Amniotic epithelial cell (primary cell): ENCODE measurements at regions not wholly inside any gene's neighbourhood (a gene's known extent, or its start where the extent isn't known, plus 50 kb on each side); places are given as distances from the start of the nearest gene placed in this dataset.

Experiments used
- DNase-seq: peaks from one replicate; pipeline ENCODE4 v3.0.0-alpha.2; 2010; ENCODE audit warnings: low read depth

GRCh38 chr1:220363196-220363837, 91.1 kb upstream of the RAB3GAP2 start:
- DNase-seq = no peak

- DNase-seq = no peak
Measured at GRCh38 chr1:220356981-220357850, 85.0 kb upstream of the RAB3GAP2 start.

- no peak for DNase-seq
Measured at GRCh38 chr1:220353229-220354012, 81.2 kb upstream of the RAB3GAP2 start.

DNA sequence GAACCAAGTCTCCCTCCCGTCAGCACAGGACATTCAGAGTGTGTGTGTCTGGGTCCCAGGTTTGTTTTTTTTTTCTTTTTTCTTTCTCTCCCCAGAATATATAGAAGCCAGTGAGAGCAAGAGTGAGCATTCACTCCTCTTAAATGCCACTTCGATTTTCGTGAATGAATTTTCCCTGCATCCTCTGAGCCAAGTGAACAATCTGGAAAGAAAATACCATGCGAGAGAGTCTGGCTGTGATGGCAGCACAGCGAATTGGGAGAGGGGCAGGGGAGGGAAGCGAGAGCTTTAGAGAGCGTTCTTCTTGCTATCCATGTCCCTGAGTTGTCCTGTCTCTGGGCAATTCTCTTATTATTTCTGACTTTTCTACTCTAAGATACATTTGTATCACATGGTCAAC, 76.0 kb upstream of the RAB3GAP2 start:
- no peak for DNase-seq

DNA sequence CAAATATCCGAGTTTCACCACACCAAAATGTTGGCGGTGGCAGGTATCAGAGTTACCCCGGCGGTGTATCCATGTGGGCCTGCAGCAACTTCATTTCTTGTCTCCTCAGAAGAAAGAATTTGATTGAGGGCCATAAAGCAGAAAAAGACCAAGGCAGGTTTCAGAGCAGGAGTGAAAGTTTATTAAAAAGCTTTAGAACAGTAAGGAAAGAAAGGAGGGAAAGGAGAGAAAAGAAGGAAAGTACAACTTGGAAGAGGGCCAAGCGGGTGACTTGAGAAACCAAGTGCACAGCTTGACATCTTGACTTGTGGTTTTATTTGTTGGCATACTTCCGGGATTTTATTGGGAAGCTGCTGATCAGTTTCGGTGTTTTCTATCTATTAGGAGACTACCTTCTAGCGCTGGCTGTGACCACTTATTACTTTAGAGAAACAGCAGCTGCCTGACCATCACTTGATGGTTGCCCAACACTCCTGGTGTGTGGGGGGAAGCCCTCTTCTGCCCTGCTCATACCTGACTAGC, 75.5 kb upstream of the RAB3GAP2 start:
- DNase-seq = no peak

DNA sequence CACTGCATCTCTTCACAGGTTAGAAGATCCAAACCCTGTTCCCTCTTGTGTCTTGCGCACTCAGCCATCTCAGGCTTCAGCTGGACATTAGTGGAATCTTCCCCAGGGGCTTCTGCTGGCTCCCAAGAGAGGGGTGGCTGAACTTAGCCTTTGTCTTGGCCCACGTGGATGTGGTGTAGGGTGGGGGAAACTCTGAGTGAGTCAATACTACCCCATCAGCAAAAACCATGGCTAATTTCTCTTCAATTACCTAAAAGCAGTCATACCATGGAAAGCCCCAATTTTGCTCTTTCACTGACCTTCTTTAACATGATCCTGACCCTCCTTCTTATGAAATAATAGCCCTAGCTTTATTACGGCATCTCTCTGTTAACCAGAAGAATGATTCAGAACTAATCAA, 72.5 kb upstream of the RAB3GAP2 start:
- DNase-seq = no peak

DNA sequence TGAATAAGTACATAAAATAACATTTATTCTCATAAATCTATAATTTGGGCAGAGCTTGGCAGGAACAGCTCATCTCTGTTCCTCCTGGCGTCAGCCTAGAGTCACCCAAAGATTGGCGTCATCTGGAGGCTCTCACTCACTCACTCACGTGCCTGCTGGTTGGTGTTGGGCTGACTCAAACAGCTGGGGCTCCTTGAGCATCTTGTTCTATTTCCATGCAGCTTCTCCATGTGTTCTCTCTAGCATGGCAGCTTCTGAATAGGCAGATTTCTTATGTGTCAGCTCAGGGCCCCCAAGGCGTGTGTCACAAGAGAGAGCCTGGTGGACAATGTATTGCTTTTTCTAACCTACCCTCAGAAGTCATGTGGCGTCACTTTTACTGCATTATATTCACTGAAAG, 70.6 kb upstream of the RAB3GAP2 start:
- no peak for DNase-seq

DNA sequence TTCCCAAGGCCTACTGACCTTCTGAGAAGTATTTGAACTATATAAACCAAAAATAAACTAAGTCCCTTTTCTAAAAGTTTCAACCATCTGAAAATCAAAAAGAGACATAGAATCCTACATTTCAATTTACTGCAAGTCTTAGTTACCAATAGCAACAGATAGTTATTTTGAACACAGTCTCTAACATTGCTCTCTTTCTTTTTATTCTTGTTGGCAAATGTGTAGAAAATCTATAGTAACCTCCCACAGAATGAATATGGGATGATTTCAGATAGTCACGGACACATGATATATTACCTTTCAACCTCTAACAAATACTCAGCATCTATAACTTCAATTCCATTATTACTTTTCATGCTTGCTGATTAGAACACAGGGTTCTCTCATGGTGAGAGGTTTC, 68.9 kb upstream of the RAB3GAP2 start:
- no peak for DNase-seq

GRCh38 chr1:220339581-220339980, 67.3 kb upstream of the RAB3GAP2 start:
- DNase-seq = no peak

DNA sequence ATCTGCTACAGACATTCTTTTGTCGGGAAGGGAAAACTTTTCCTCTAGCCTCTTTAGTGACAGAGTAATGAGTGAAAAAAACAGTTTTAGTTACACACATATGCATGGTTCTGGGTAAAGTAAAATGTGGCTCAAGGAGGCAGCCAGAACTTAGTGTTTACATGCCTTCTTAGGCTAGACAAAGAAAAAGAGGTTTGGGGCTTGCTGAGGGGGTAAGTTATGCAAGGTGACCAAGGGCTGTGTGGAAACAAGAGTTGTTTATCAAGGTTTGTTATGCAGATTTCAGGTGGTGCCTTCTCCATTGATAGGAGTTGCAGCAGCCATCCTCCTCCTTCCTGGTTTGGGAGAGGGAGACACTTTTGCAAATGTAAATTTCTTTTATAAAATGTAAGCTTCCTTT, 66.5 kb upstream of the RAB3GAP2 start:
- DNase-seq = no peak

DNA sequence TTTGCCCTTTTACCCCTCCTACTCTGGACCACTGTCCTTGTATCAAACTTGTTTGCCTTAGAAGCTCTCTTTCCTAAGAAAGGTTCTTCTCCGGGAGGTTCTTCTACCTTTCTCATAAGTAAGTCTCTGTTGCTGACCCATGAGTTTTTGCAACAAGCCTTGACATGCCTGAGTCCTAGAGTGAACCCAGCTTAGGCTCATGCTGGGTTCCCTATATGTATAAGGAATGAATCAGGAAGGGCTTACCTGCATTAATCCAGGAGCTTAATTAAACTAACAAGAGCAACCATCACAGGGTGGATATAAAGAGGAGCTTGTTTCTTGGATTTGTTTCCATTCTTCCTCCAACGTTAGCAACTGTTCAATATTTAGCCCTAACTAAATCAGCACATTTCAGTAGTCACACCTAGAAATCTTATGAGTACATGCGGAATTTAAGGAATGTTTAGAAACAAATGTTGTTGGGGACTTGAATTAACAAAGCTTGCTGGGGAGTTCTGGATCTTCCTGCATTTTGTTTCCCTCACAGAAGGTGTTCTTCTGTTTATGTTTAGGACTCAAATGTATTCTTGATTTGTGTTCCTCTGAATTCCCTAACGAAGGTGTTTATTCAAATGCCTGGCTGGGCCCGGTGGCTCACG, 64.3 kb upstream of the RAB3GAP2 start:
- no peak for DNase-seq

DNA sequence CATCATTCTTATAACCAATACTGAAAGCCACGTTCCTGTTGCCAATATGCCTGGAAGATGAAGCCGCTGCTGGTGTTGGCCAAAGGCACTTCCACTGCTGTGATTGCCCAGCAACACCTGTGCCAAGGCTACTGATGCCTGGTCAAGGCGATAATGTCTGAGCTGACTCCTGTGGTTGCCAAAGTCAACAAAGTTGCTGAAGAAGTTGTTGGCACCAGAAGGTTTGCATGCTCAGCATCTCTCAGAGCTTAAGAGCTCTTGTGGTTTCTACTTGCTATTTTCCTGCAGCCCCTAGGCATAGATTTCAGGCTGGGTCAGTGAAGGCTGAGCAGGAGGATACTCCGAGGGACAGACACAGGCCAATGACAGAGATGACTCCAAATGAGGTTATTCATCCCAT, 63.4 kb upstream of the RAB3GAP2 start:
- no peak for DNase-seq

DNA sequence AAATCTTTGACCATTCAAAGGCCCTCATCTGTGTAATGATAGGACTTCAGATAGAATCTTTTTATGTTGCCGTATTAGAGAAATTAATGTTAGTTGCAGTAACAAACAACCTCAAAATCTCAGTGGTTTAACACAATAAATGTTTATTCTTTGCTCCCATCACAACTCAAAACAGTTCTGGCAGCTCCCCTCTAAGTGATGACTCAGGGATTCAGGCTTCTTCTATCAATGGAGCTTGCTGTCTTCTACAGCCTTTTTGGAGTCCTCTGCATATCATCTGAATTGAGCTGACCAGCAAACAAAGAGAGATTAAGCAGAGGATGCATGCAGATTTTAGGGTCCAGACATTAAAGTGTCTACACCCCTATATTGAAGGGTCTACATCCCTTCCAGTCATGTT, 59.1 kb upstream of the RAB3GAP2 start:
- DNase-seq = no peak

GRCh38 chr1:220330265-220330664, 58.0 kb upstream of the RAB3GAP2 start:
- peak; percentile 50 for DNase-seq

DNA sequence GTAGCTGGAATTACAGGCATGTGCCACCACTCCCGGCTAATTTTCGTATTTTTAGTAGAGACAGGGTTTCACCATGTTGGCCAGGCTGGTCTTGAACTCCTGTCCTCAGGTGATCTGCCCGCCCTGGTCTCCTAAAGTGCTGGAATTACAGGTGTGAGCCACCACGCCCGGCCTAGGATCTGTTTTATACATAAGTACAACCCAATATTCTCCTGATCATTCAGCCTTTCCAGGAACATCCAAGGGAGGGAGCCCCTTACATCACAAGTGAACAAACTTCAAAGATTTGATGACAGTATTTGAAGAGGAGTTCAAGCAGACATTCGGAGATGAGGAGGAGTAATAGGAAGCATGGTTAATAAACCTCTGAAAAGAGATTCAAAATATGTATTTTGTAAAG, 54.9 kb upstream of the RAB3GAP2 start:
- DNase-seq = no peak

- DNase-seq = no peak
Measured at GRCh38 chr1:220326578-220326977, 54.3 kb upstream of the RAB3GAP2 start.

DNA sequence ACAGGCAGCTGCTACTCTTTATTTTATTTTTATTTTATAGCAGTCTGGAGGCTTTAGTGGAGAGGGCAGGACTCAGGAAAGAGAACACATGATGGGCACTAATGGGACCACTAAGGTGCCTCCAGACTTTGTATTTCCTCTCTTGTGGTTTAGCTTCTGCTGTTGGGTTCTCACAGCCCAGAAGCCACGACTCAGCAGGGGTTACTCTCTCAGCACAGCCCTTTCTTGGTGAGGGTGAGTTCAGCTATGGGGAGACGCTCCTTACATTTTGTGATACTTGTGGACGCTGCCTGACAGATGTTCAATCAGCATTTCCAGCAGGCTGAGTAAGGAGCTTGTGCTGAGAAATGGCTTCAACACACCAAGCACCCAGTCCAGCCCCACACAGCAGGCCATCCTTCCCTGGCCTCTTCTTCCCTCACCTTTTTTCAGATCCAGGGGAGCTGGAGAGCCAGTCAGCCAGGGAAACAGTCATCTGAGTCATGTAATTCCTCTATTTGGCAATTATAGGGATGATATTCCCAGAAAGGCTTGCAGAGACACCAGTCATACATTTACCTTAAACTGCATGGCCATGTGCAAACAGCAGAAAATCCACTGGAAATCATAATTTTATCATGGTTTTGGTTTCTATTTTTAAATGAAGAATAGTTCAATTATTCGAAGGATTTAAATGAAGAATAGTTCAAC, 53.2 kb upstream of the RAB3GAP2 start:
- DNase-seq = no peak

- DNase-seq = no peak
Measured at GRCh38 chr1:220323717-220324116, 51.5 kb upstream of the RAB3GAP2 start.

- no peak for DNase-seq
Measured at GRCh38 chr1:220322570-220322969, 50.3 kb upstream of the RAB3GAP2 start.
